GM12878 (cell line): ENCODE measurements at regions not wholly inside any gene's neighbourhood (a gene's known extent, or its start where the extent isn't known, plus 50 kb on each side); places are given as distances from the start of the nearest gene placed in this dataset.

ENCODE experiments used
- BHLHE40 ChIP-seq, 2 experiments: fragments of 450-650 bp in 1 of 2; IDR thresholded peaks; 2 replicates each; pipeline ENCODE4 v1.6.1; 2011 to 2017; ENCODE audit warnings: low read depth in 2 of 2, borderline replicate concordance in 1 of 2, improper control_type of control experiment in 1 of 2, low read length in 1 of 2, mild to moderate bottlenecking in 1 of 2
- CREB1 ChIP-seq: IDR thresholded peaks from 2 replicates; pipeline ENCODE4 v1.6.1; 2012; ENCODE audit warnings: low read depth, mild to moderate bottlenecking, inconsistent platforms
- DPF2 ChIP-seq: fragments of 450-650 bp; IDR thresholded peaks from 2 replicates; pipeline ENCODE4 v1.6.1; 2017; ENCODE audit warnings: mild to moderate bottlenecking
- GATAD2B ChIP-seq: fragments of 450-650 bp; conservative IDR thresholded peaks from 2 replicates; pipeline ENCODE4 v1.6.1; 2017; ENCODE audit warnings: low read depth, mild to moderate bottlenecking, moderate library complexity
- HDGF ChIP-seq: fragments of 450-650 bp; IDR thresholded peaks from 2 replicates; pipeline ENCODE4 v1.6.1; 2016; ENCODE audit warnings: antibody characterized with exemption
- KLF5 ChIP-seq: fragments of 450-650 bp; IDR thresholded peaks from 2 replicates; pipeline ENCODE4 v1.6.1; 2014; ENCODE audit warnings: mild to moderate bottlenecking; ENCODE audit not compliant: partially characterized antibody
- PAX5 ChIP-seq: IDR thresholded peaks from 2 replicates; pipeline ENCODE4 v1.6.1; 2011; ENCODE audit warnings: low read depth, low read length, borderline replicate concordance
- SMAD1 ChIP-seq: fragments of 450-650 bp; IDR thresholded peaks from 2 replicates; pipeline ENCODE4 v1.6.1; 2018; ENCODE audit warnings: mild to moderate bottlenecking, low read depth; ENCODE audit not compliant: partially characterized antibody
- TF ChIP-seq, protein P1 (sequence below): fragments of 450-650 bp; IDR thresholded peaks from 2 replicates; pipeline ENCODE4 v1.6.1; 2016; ENCODE audit warnings: mild to moderate bottlenecking, moderate library complexity, borderline replicate concordance
- TF ChIP-seq, protein P2 (sequence below): fragments of 450-650 bp; IDR thresholded peaks from 2 replicates; pipeline ENCODE4 v1.6.1; 2017; ENCODE audit warnings: low read depth, mild to moderate bottlenecking, moderate library complexity

DNA sequence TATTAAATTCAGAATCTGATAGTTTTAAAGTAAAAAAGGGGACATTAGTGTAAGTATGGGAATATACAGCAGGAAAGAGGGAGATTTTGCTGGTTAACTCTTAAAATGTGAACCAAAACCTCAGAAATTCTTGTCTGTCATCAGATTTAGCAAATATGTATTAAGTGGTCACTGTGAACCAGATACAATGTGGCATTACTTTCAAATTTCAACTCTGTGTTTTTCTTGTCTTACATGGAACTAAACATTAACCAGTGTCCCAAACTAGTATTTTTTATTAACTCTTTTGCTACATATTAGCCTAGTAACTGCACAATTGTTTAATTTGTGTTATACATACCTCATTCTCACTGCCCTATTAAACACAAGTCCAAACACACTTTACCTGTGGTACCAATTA is 259.9 kb upstream of the RASA1 start (continued):
- TF ChIP-seq, protein P1, sequence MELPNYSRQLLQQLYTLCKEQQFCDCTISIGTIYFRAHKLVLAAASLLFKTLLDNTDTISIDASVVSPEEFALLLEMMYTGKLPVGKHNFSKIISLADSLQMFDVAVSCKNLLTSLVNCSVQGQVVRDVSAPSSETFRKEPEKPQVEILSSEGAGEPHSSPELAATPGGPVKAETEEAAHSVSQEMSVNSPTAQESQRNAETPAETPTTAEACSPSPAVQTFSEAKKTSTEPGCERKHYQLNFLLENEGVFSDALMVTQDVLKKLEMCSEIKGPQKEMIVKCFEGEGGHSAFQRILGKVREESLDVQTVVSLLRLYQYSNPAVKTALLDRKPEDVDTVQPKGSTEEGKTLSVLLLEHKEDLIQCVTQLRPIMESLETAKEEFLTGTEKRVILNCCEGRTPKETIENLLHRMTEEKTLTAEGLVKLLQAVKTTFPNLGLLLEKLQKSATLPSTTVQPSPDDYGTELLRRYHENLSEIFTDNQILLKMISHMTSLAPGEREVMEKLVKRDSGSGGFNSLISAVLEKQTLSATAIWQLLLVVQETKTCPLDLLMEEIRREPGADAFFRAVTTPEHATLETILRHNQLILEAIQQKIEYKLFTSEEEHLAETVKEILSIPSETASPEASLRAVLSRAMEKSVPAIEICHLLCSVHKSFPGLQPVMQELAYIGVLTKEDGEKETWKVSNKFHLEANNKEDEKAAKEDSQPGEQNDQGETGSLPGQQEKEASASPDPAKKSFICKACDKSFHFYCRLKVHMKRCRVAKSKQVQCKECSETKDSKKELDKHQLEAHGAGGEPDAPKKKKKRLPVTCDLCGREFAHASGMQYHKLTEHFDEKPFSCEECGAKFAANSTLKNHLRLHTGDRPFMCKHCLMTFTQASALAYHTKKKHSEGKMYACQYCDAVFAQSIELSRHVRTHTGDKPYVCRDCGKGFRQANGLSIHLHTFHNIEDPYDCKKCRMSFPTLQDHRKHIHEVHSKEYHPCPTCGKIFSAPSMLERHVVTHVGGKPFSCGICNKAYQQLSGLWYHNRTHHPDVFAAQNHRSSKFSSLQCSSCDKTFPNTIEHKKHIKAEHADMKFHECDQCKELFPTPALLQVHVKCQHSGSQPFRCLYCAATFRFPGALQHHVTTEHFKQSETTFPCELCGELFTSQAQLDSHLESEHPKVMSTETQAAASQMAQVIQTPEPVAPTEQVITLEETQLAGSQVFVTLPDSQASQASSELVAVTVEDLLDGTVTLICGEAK: no peak
- no peak for TF ChIP-seq HDGF
- TF ChIP-seq, protein P2, sequence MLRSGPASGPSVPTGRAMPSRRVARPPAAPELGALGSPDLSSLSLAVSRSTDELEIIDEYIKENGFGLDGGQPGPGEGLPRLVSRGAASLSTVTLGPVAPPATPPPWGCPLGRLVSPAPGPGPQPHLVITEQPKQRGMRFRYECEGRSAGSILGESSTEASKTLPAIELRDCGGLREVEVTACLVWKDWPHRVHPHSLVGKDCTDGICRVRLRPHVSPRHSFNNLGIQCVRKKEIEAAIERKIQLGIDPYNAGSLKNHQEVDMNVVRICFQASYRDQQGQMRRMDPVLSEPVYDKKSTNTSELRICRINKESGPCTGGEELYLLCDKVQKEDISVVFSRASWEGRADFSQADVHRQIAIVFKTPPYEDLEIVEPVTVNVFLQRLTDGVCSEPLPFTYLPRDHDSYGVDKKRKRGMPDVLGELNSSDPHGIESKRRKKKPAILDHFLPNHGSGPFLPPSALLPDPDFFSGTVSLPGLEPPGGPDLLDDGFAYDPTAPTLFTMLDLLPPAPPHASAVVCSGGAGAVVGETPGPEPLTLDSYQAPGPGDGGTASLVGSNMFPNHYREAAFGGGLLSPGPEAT: no peak
- TF ChIP-seq PAX5: no peak
- no peak for TF ChIP-seq BHLHE40 (IDR thresholded peaks at IDR 0.05; ENCODE audit: borderline replicate concordance in 1 of 2, low read depth in 2 of 2, low read length in 1 of 2)
- no peak for TF ChIP-seq SMAD1
- TF ChIP-seq KLF5: no peak
- no peak for TF ChIP-seq GATAD2B
- TF ChIP-seq DPF2: no peak
- no peak for TF ChIP-seq CREB1
